NCI-H748 (cell line): ENCODE measurements at regions not wholly inside any gene's neighbourhood (a gene's known extent, or its start where the extent isn't known, plus 50 kb on each side); places are given as distances from the start of the nearest gene placed in this dataset.
"Not testable (repeated sequence)": the region's sequence is repeated elsewhere in the genome, so short reads cannot be mapped to it uniquely, and the experiment has no call there.

Experiments used
- DNase-seq: peaks from one replicate; lab custom pipeline; 2025; ENCODE audit not compliant: unreplicated experiment; lab: John Stamatoyannopoulos, UW

- DNase-seq, result no peak
Observed at GRCh38 chr1:240722788-240723187, 110.8 kb upstream of the GREM2 start.

- no peak for DNase-seq
Observed at GRCh38 chr1:240720976-240721375, 109.0 kb upstream of the GREM2 start.

- no peak for DNase-seq
Observed at GRCh38 chr1:240719953-240720700, 108.2 kb upstream of the GREM2 start.

GRCh38 chr1:240716538-240716937 is 104.6 kb upstream of the GREM2 start:
- DNase-seq, result not testable (repeated sequence)

- no peak for DNase-seq
Observed at GRCh38 chr1:240714568-240715292, 102.8 kb upstream of the GREM2 start.

GRCh38 chr1:240712014-240712731 is 100.2 kb upstream of the GREM2 start:
- no peak for DNase-seq

- DNase-seq, result no peak
Observed at GRCh38 chr1:240711020-240711419, 99.1 kb upstream of the GREM2 start.

- DNase-seq, result no peak
Observed at GRCh38 chr1:240709676-240710075, 97.7 kb upstream of the GREM2 start.

GRCh38 chr1:240706150-240706935 is 94.4 kb upstream of the GREM2 start:
- DNase-seq, result no peak

GRCh38 chr1:240705579-240705978 is 93.6 kb upstream of the GREM2 start:
- no peak for DNase-seq

- no peak for DNase-seq
Observed at GRCh38 chr1:240701412-240701811, 89.5 kb upstream of the GREM2 start.

- DNase-seq, result no peak
Observed at GRCh38 chr1:240695416-240695815, 83.5 kb upstream of the GREM2 start.

GRCh38 chr1:240693844-240694243 is 81.9 kb upstream of the GREM2 start:
- no peak for DNase-seq

GRCh38 chr1:240693036-240693435 is 81.1 kb upstream of the GREM2 start:
- no peak for DNase-seq

GRCh38 chr1:240691909-240692705 is 80.2 kb upstream of the GREM2 start:
- DNase-seq, result peak; percentile 60

- DNase-seq, result no peak
Observed at GRCh38 chr1:240691501-240691900, 79.5 kb upstream of the GREM2 start.

- DNase-seq, result no peak
Observed at GRCh38 chr1:240687820-240688219, 75.9 kb upstream of the GREM2 start.

- no peak for DNase-seq
Observed at GRCh38 chr1:240683576-240683975, 71.6 kb upstream of the GREM2 start.

GRCh38 chr1:240682859-240683242 is 70.9 kb upstream of the GREM2 start:
- DNase-seq, result no peak

- no peak for DNase-seq
Observed at GRCh38 chr1:240682166-240682858, 70.4 kb upstream of the GREM2 start.
